ENCODE measurements at regions not wholly inside any gene's neighbourhood (a gene's known extent, or its start where the extent isn't known, plus 50 kb on each side); places are given as distances from the start of the nearest gene placed in this dataset.

DNA sequence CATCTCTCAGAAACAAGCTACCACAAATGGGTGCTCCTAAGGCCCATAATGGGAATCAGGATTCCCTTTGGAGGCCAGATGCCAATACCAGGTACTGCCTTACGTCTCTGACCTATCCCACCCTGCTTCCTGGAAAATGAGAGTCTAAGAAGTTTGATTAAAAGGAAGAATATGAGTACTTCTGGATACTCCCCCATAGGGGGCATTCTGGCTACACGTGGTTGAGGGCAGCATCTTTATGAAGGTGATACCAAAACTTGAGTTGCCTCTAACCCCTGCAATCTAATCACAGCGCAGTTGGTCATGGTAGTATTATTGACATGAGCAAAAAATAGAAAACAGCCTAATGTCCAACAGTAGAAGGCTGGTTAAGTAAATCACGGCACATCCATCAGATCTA, 184.2 kb upstream of the LHX5 start:
- ATAC-seq (no peak), DNase-seq (ENCODE audit: low read depth in 1 of 2, low spot score in 1 of 2) (no peak), FAIRE-seq (no peak)
- CTCF ChIA-PET = interaction anchor here (1.6 kb wide), 1 partner anchor 11 kb away, joined by 3 read pairs; no protein-coding TSS in a partner anchor
- WGBS (ENCODE audit: missing lambda C conversion rate) = 16% methylated on average over 4 of the region's 4 CpGs
- Histone ChIP-seq H3K4me2 (no peak overlapping the region), H3K4me1 (no peaks in the 10 kb centered on the region), H3K9me3 (peaks cover 31% of the 10 kb centered on the region), H3K27ac (no peak overlapping the region), H3K4me3 (no peak overlapping the region)
- POLR2A ChIA-PET = no interaction called here
- TF ChIP-seq, protein P1, sequence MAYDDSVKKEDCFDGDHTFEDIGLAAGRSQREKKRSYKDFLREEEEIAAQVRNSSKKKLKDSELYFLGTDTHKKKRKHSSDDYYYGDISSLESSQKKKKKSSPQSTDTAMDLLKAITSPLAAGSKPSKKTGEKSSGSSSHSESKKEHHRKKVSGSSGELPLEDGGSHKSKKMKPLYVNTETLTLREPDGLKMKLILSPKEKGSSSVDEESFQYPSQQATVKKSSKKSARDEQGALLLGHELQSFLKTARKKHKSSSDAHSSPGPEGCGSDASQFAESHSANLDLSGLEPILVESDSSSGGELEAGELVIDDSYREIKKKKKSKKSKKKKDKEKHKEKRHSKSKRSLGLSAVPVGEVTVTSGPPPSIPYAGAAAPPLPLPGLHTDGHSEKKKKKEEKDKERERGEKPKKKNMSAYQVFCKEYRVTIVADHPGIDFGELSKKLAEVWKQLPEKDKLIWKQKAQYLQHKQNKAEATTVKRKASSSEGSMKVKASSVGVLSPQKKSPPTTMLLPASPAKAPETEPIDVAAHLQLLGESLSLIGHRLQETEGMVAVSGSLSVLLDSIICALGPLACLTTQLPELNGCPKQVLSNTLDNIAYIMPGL (CRISPR knock-in tag; IDR thresholded peaks at IDR 0.05; ENCODE audit: borderline replicate concordance) = no peak
- TF ChIP-seq ZNF302 (CRISPR knock-in tag; IDR thresholded peaks at IDR 0.05) (no peak), EP300 (IDR thresholded peaks at IDR 0.05) (no peak), CBX2 (IDR thresholded peaks at IDR 0.05; ENCODE audit: borderline replicate concordance, low read depth) (no peak), PHF8 (IDR thresholded peaks at IDR 0.05; ENCODE audit: borderline replicate concordance, low read depth) (no peak), RNF2 (IDR thresholded peaks at IDR 0.05; ENCODE audit: borderline replicate concordance, low read depth) (no peak), NPAS2 (CRISPR knock-in tag; IDR thresholded peaks at IDR 0.05; ENCODE audit: borderline replicate concordance) (no peak), SREBF2 (IDR thresholded peaks at IDR 0.05) (no peak), CEBPB (IDR thresholded peaks at IDR 0.05) (no peak), KDM5A (IDR thresholded peaks at IDR 0.05) (no peak)
- TF ChIP-seq, protein P2, sequence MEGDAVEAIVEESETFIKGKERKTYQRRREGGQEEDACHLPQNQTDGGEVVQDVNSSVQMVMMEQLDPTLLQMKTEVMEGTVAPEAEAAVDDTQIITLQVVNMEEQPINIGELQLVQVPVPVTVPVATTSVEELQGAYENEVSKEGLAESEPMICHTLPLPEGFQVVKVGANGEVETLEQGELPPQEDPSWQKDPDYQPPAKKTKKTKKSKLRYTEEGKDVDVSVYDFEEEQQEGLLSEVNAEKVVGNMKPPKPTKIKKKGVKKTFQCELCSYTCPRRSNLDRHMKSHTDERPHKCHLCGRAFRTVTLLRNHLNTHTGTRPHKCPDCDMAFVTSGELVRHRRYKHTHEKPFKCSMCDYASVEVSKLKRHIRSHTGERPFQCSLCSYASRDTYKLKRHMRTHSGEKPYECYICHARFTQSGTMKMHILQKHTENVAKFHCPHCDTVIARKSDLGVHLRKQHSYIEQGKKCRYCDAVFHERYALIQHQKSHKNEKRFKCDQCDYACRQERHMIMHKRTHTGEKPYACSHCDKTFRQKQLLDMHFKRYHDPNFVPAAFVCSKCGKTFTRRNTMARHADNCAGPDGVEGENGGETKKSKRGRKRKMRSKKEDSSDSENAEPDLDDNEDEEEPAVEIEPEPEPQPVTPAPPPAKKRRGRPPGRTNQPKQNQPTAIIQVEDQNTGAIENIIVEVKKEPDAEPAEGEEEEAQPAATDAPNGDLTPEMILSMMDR (IDR thresholded peaks at IDR 0.05) = no peak
- TF ChIP-seq, protein P3, sequence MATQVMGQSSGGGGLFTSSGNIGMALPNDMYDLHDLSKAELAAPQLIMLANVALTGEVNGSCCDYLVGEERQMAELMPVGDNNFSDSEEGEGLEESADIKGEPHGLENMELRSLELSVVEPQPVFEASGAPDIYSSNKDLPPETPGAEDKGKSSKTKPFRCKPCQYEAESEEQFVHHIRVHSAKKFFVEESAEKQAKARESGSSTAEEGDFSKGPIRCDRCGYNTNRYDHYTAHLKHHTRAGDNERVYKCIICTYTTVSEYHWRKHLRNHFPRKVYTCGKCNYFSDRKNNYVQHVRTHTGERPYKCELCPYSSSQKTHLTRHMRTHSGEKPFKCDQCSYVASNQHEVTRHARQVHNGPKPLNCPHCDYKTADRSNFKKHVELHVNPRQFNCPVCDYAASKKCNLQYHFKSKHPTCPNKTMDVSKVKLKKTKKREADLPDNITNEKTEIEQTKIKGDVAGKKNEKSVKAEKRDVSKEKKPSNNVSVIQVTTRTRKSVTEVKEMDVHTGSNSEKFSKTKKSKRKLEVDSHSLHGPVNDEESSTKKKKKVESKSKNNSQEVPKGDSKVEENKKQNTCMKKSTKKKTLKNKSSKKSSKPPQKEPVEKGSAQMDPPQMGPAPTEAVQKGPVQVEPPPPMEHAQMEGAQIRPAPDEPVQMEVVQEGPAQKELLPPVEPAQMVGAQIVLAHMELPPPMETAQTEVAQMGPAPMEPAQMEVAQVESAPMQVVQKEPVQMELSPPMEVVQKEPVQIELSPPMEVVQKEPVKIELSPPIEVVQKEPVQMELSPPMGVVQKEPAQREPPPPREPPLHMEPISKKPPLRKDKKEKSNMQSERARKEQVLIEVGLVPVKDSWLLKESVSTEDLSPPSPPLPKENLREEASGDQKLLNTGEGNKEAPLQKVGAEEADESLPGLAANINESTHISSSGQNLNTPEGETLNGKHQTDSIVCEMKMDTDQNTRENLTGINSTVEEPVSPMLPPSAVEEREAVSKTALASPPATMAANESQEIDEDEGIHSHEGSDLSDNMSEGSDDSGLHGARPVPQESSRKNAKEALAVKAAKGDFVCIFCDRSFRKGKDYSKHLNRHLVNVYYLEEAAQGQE (IDR thresholded peaks at IDR 0.05) = no peak
- TF ChIP-seq, protein P4, sequence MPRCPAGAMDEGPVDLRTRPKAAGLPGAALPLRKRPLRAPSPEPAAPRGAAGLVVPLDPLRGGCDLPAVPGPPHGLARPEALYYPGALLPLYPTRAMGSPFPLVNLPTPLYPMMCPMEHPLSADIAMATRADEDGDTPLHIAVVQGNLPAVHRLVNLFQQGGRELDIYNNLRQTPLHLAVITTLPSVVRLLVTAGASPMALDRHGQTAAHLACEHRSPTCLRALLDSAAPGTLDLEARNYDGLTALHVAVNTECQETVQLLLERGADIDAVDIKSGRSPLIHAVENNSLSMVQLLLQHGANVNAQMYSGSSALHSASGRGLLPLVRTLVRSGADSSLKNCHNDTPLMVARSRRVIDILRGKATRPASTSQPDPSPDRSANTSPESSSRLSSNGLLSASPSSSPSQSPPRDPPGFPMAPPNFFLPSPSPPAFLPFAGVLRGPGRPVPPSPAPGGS (IDR thresholded peaks at IDR 0.05) = no peak
- TF ChIP-seq, protein P5, sequence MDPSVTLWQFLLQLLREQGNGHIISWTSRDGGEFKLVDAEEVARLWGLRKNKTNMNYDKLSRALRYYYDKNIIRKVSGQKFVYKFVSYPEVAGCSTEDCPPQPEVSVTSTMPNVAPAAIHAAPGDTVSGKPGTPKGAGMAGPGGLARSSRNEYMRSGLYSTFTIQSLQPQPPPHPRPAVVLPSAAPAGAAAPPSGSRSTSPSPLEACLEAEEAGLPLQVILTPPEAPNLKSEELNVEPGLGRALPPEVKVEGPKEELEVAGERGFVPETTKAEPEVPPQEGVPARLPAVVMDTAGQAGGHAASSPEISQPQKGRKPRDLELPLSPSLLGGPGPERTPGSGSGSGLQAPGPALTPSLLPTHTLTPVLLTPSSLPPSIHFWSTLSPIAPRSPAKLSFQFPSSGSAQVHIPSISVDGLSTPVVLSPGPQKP (IDR thresholded peaks at IDR 0.05; ENCODE audit: low read depth, low read length) = no peak

DNA sequence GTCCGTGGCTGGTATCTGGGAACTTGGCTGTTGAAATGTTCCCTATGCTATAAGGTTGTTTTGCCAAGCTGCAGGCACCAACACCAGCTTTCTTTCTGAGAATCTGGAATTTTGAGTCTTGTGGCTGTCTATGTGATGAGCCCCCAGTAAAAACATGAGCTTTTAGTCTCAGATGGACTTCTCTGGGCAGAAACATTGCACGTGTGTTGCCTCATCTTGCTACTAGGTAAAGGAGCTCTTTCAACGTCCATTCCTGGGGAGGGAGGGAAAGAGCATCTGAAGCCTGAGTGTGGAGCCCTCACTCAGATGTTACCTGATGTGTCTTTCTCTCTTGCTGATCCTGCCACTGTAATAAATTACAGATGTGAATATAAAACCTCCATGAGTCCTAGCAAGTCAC, 183.8 kb upstream of the LHX5 start:
- DNase-seq (ENCODE audit: low read depth in 1 of 2, low spot score in 1 of 2) (no peak), FAIRE-seq (no peak), ATAC-seq (no peak)
- 11% methylated on average over 3 of the region's 3 CpGs for WGBS (ENCODE audit: missing lambda C conversion rate)
- Histone ChIP-seq H3K27ac (no peak overlapping the region), H3K4me3 (no peak overlapping the region), H3K9me3 (peaks cover 31% of the 10 kb centered on the region), H3K4me1 (no peaks in the 10 kb centered on the region), H3K4me2 (no peak overlapping the region)
- no peak for TF ChIP-seq HOXB5 (CRISPR knock-in tag; IDR thresholded peaks at IDR 0.05)
- POLR2A ChIA-PET = no interaction called here
- CTCF ChIA-PET = interaction anchor here (1.4 to 1.6 kb wide), 2 partner anchors 11 to 61 kb away, joined by 3 read pairs; no protein-coding TSS in a partner anchor
